IPS-18a (cell line): ENCODE measurements at regions not wholly inside any gene's neighbourhood (a gene's known extent, or its start where the extent isn't known, plus 50 kb on each side); places are given as distances from the start of the nearest gene placed in this dataset.

Experiments
- H3K27ac ChIP-seq: one replicate; pipeline ENCODE4 v1.5.1; 2013; ENCODE audit warnings: low read length
- H3K27me3 ChIP-seq: one replicate; pipeline ENCODE4 v1.6.1; 2013; ENCODE audit warnings: mild to moderate bottlenecking, low read length; ENCODE audit not compliant: control insufficient read depth, insufficient read depth
- H3K36me3 ChIP-seq: one replicate; pipeline ENCODE4 v1.6.1; 2013; ENCODE audit warnings: low read depth, low read length; ENCODE audit not compliant: control insufficient read depth
- H3K4me1 ChIP-seq: one replicate; pipeline ENCODE4 v1.6.1; 2013; ENCODE audit warnings: low read depth, low read length; ENCODE audit not compliant: control insufficient read depth
- H3K4me3 ChIP-seq: one replicate; pipeline ENCODE4 v1.5.1; 2013; ENCODE audit warnings: low read length
- H3K9ac ChIP-seq: one replicate; pipeline ENCODE4 v1.6.1; 2013; ENCODE audit warnings: mild to moderate bottlenecking, low read length, moderate library complexity
- H3K9me3 ChIP-seq: one replicate; pipeline ENCODE4 v1.6.1; 2013; ENCODE audit warnings: low read depth, low read length; ENCODE audit not compliant: control insufficient read depth

DNA sequence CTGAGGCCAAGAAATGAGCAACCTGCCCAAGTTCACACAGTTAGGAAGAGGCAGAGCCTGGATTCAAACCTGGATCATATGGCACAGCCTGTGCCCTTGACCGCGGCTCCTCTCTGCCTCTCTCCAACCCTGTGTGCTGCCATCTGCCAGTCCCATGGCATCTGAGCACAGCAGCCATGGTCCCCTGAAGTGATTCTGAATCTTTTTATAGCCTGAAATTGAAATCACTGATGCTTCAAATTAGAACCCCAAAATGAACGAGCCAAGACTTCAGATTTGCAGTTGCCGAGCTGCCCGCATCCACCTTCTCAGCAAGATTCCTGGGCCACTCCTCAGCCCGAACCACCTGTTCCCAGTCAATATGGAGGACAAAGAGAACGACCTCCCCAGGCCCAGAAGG lies 252.7 kb downstream of the CTTN start:
- no peaks in the 10 kb centered on the region for H3K36me3 ChIP-seq
- H3K9me3 ChIP-seq = no peaks in the 10 kb centered on the region
- no peaks in the 10 kb centered on the region for H3K27me3 ChIP-seq
- H3K4me1 ChIP-seq = peaks cover 21% of the 10 kb centered on the region
- H3K9ac ChIP-seq = no peak overlapping the region
- H3K4me3 ChIP-seq = no peak overlapping the region
- no peak overlapping the region for H3K27ac ChIP-seq

GRCh38 chr11:70654016-70654415 lies 255.7 kb downstream of the CTTN start:
- Histone ChIP-seq H3K4me1 (peaks cover 21% of the 10 kb centered on the region), H3K4me3 (no peak overlapping the region), H3K36me3 (no peaks in the 10 kb centered on the region), H3K9me3 (no peaks in the 10 kb centered on the region), H3K27me3 (no peaks in the 10 kb centered on the region), H3K27ac (no peak overlapping the region), H3K9ac (no peak overlapping the region)

- Histone ChIP-seq H3K27ac (no peak overlapping the region), H3K4me3 (no peak overlapping the region), H3K36me3 (no peaks in the 10 kb centered on the region), H3K9me3 (no peaks in the 10 kb centered on the region), H3K9ac (no peak overlapping the region), H3K4me1 (peaks cover 24% of the 10 kb centered on the region), H3K27me3 (peaks cover 2% of the 10 kb centered on the region)
Measured at GRCh38 chr11:70655816-70656215, 257.5 kb downstream of the CTTN start.

- H3K9ac ChIP-seq = no peak overlapping the region
- peaks cover 6% of the 10 kb centered on the region for H3K27me3 ChIP-seq
- no peak overlapping the region for H3K4me3 ChIP-seq
- no peaks in the 10 kb centered on the region for H3K9me3 ChIP-seq
- no peaks in the 10 kb centered on the region for H3K36me3 ChIP-seq
- no peak overlapping the region for H3K27ac ChIP-seq
- peaks cover 28% of the 10 kb centered on the region for H3K4me1 ChIP-seq
Measured at GRCh38 chr11:70656252-70656651, 257.9 kb downstream of the CTTN start.

GRCh38 chr11:70660059-70660888 lies 261.9 kb downstream of the CTTN start:
- no peak overlapping the region for H3K9ac ChIP-seq
- H3K9me3 ChIP-seq = no peaks in the 10 kb centered on the region
- peaks cover 34% of the 10 kb centered on the region for H3K4me1 ChIP-seq
- peaks cover 10% of the 10 kb centered on the region for H3K27me3 ChIP-seq
- H3K27ac ChIP-seq = no peak overlapping the region
- H3K36me3 ChIP-seq = no peaks in the 10 kb centered on the region
- H3K4me3 ChIP-seq = peak overlapping the region; percentile 69

DNA sequence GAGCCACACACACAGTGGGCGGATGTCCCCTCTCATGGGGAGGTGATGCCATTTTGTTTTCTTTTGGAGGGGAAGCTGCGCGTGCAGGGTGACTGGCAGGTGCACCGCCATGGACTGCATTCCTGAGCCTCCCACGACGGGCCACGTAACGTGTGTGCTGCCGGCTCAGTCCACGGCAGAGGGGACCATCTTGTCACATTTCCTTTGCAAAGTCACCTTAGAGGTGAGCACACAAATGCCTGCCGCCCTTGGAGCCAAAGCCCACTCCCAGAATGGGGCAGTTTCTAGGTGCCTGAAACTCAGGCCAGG lies 262.5 kb downstream of the CTTN start:
- H3K4me3 ChIP-seq = peak overlapping the region; percentile 69
- no peaks in the 10 kb centered on the region for H3K36me3 ChIP-seq
- H3K4me1 ChIP-seq = peaks cover 34% of the 10 kb centered on the region
- no peak overlapping the region for H3K9ac ChIP-seq
- no peaks in the 10 kb centered on the region for H3K9me3 ChIP-seq
- H3K27ac ChIP-seq = no peak overlapping the region
- H3K27me3 ChIP-seq = peaks cover 10% of the 10 kb centered on the region

DNA sequence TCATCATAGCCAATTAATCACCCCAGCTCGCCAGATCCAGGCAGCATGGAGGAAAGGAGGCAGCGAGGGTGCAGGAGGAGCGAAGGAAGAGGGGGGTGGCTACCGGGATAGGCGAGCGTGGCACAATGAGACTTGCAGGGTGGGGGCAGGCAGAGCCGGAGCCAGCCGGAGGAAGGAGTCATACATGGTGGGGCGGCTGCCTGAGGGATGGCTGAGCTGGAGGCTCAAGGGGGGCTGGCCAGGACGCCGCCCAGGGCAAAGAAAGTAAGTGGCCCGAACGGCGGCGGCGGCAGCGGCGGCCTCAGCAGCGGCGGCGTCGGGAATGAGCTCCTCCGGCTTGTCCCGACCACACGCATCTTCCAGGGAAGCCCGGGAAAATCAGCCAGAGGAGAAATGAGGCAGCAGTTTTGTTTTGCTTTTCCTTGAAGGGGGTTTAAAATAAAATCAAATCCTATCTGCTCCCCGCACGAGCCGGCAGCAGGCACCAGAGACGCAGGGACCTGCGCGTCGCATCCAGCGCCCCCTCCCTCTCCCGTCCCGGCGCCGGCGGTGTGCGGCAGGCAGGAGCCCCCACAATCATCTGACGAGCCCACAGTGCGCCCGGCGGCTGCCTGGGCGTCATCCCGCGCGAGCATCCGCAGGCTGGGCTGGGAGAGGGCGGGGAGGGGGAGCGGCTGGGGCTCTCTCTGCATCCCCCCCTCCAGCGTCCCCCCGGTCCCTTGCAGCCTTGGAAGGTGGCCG lies 263.6 kb downstream of the CTTN start:
- Histone ChIP-seq H3K36me3 (no peaks in the 10 kb centered on the region), H3K4me3 (peak overlapping the region; percentile 69), H3K9ac (peak overlapping the region; percentile 60), H3K9me3 (no peaks in the 10 kb centered on the region), H3K27me3 (peaks cover 10% of the 10 kb centered on the region), H3K27ac (no peak overlapping the region), H3K4me1 (peaks cover 27% of the 10 kb centered on the region)

DNA sequence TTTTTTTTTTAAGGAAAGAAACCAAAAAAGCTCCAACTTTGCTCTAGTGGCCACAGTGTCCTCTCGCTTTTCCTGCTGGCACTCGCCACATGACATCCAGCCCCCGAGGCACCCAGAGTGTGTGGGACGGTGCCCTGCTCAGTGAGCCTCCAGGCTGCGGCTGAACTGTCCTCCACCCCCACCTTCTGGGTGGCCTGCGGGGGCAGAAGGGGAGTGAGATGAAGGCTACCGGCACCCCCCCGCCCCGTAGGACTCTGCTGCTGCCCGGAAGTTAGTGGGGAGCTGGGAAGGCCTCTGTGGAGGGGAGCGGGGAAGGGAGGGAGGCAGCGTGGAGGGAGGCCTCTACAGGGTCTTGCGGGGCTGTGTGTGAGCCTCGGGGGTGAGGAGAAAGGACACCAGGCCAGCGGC lies 264.4 kb downstream of the CTTN start:
- H3K4me1 ChIP-seq = peaks cover 19% of the 10 kb centered on the region
- H3K9me3 ChIP-seq = no peaks in the 10 kb centered on the region
- H3K4me3 ChIP-seq = peak overlapping the region; percentile 69
- H3K9ac ChIP-seq = peak overlapping the region; percentile 60
- no peak overlapping the region for H3K27ac ChIP-seq
- peaks cover 10% of the 10 kb centered on the region for H3K27me3 ChIP-seq
- no peaks in the 10 kb centered on the region for H3K36me3 ChIP-seq

DNA sequence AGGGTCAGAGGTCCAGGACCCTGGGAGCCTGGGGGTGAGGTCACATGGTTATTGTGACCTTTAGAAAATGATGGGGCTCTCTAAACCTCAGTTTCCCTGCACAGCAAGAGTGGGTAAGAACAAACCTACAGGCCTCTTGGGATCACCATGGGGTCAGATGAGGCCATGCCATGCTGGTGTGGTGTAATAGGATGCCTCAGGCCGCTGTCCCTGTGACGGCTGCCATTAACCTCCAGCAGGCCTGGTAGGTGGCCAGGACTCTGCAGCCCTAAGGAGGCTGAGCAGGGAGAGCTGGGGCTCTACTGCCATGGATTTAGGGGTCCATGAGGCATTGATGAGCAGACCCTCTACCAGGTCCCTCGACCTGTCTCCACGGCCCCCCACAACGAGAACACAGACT lies 265.5 kb downstream of the CTTN start:
- Histone ChIP-seq H3K9me3 (no peaks in the 10 kb centered on the region), H3K9ac (no peak overlapping the region), H3K4me3 (no peak overlapping the region), H3K27ac (no peak overlapping the region), H3K36me3 (no peaks in the 10 kb centered on the region), H3K4me1 (peaks cover 18% of the 10 kb centered on the region), H3K27me3 (peaks cover 10% of the 10 kb centered on the region)

- Histone ChIP-seq H3K27me3 (peaks cover 3% of the 10 kb centered on the region), H3K36me3 (no peaks in the 10 kb centered on the region), H3K9me3 (no peaks in the 10 kb centered on the region)
Measured at GRCh38 chr11:70666311-70666710, 268.0 kb downstream of the CTTN start.

DNA sequence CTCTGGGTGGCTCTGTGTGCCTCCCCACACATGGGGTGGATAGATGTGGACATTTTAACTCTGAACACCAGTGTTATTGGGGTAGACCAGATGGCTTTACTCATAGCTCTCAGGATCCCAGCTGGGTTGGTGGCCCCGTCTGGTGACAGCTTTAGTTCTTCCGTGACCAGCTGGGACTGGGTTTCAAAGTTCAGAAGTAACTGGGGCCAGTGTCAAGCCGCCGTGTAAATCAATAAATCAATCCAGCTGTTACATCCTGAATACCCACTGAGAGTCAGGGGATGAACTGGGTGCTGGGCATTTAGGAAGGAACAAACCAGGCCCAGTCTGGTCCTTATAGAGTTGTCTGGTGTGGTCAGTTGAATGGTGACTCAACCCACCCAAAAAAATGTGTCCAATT lies 269.4 kb downstream of the CTTN start:
- H3K9me3 ChIP-seq = no peaks in the 10 kb centered on the region
- no peaks in the 10 kb centered on the region for H3K27me3 ChIP-seq
- no peak overlapping the region for H3K4me3 ChIP-seq
- no peak overlapping the region for H3K9ac ChIP-seq
- no peak overlapping the region for H3K27ac ChIP-seq
- peaks cover 17% of the 10 kb centered on the region for H3K4me1 ChIP-seq
- no peaks in the 10 kb centered on the region for H3K36me3 ChIP-seq

More at GRCh38 chr11:70666311-70666710, 268.0 kb downstream of the CTTN start:
- H3K27ac ChIP-seq = no peak overlapping the region
- no peak overlapping the region for H3K9ac ChIP-seq
- H3K4me3 ChIP-seq = no peak overlapping the region
- peaks cover 20% of the 10 kb centered on the region for H3K4me1 ChIP-seq
